SK-N-SH (cell line): ENCODE measurements at regions not wholly inside any gene's neighbourhood (a gene's known extent, or its start where the extent isn't known, plus 50 kb on each side); places are given as distances from the start of the nearest gene placed in this dataset.

Source experiments
- CTCF ChIA-PET: fragments of 300-600, 350-600 bp; formaldehyde crosslinking; extraction: SDS; loops from one replicate; lab custom pipeline; 2021; lab: Yijun Ruan, JAX
- POLR2A ChIA-PET: fragments of 350-600 bp; sonication (Branson Sonifier 250); formaldehyde crosslinking; extraction: SDS; loops from one replicate; lab custom pipeline; 2020; ENCODE audit warnings: antibody characterized with exemption, inconsistent platforms; lab: Yijun Ruan, JAX
- DNase-seq: peaks from one replicate; pipeline ENCODE4 v3.0.0; 2012
- H2AFZ ChIP-seq: fragments of 200-600 bp; sonication (generic); 2 replicates; pipeline ENCODE4 v1.8.1; 2016; ENCODE audit warnings: antibody characterized with exemption, mild to moderate bottlenecking, low read depth
- H3F3A ChIP-seq: fragments of 200-600 bp; sonication (generic); replicated peaks from 2 replicates; pipeline ENCODE3; 2016; ENCODE audit warnings: antibody characterized with exemption, mild to moderate bottlenecking; ENCODE audit not compliant: insufficient read depth
- H3K27ac ChIP-seq, 2 experiments: fragments of 200-500 bp in 1 of 2; fragments of 200-600 bp in 1 of 2; sonication (Bioruptor generic) in 1 of 2; sonication (generic), shearing (Covaris generic) in 1 of 2; 2 replicates each; pipeline versions ENCODE4 v1.5.1 to v1.6.1; 2014 to 2016; ENCODE audit warnings: low read depth in 2 of 2, inconsistent platforms in 1 of 2, low read length in 1 of 2, mild to moderate bottlenecking in 1 of 2, mixed read lengths in 1 of 2
- H3K27me3 ChIP-seq: fragments of 200-600 bp; sonication (generic), shearing (Covaris generic); 2 replicates; pipeline ENCODE4 v1.6.1; 2016; ENCODE audit warnings: mixed run types; ENCODE audit not compliant: insufficient read depth
- H3K36me3 ChIP-seq, 2 experiments: fragments of 200-500 bp in 1 of 2; fragments of 200-600 bp in 1 of 2; sonication (Bioruptor generic) in 1 of 2; sonication (generic) in 1 of 2; replicated peaks in 1 of 2; 2 replicates each; pipeline versions ENCODE3 to v1.5.1; 2014 to 2016; ENCODE audit warnings: low read length in 1 of 2, mild to moderate bottlenecking in 1 of 2; ENCODE audit not compliant: insufficient read depth in 2 of 2, control insufficient read depth in 1 of 2
- H3K4me1 ChIP-seq, 2 experiments: fragments of 200-500 bp in 1 of 2; fragments of 200-600 bp in 1 of 2; sonication (Bioruptor generic) in 1 of 2; sonication (generic), shearing (Covaris generic) in 1 of 2; 2 replicates each; pipeline versions ENCODE4 v1.5.1 to v1.6.1; 2014 to 2016; ENCODE audit warnings: low read depth in 1 of 2, low read length in 1 of 2, mixed run types in 1 of 2; ENCODE audit not compliant: insufficient read depth in 2 of 2, control insufficient read depth in 1 of 2
- H3K4me2 ChIP-seq: fragments of 200-600 bp; sonication (generic), shearing (Covaris generic); 2 replicates; pipeline ENCODE4 v1.6.1; 2017; ENCODE audit warnings: mixed run types
- H3K4me3 ChIP-seq, 2 experiments: fragments of 200-500 bp in 1 of 2; fragments of 200-600 bp in 1 of 2; sonication (Bioruptor generic) in 1 of 2; sonication (generic), shearing (Covaris generic) in 1 of 2; 2 replicates each; pipeline versions ENCODE4 v1.5.1 to v1.8.1; 2014 to 2016; ENCODE audit warnings: low read depth in 2 of 2, inconsistent platforms in 1 of 2, low read length in 1 of 2, mild to moderate bottlenecking in 1 of 2, mixed read lengths in 1 of 2, moderate library complexity in 1 of 2
- H3K79me2 ChIP-seq: fragments of 200-600 bp; sonication (generic); 2 replicates; pipeline ENCODE4 v1.8.1; 2017; ENCODE audit warnings: mild to moderate bottlenecking; ENCODE audit not compliant: insufficient read depth
- H3K9ac ChIP-seq: fragments of 200-600 bp; sonication (generic); 2 replicates; pipeline ENCODE4 v1.6.1; 2017; ENCODE audit warnings: mixed run types
- H3K9me2 ChIP-seq: fragments of 200-600 bp; sonication (generic); 2 replicates; pipeline ENCODE4 v1.6.1; 2017; ENCODE audit warnings: mixed run types
- H3K9me3 ChIP-seq: fragments of 200-600 bp; sonication (generic); 2 replicates; pipeline ENCODE4 v1.6.1; 2017; ENCODE audit warnings: mixed run types, mild to moderate bottlenecking, moderate library complexity
- H4K20me1 ChIP-seq: fragments of 200-600 bp; sonication (generic); 2 replicates; pipeline ENCODE4 v1.6.1; 2017; ENCODE audit warnings: mild to moderate bottlenecking, mixed run types; ENCODE audit not compliant: insufficient read depth
- CHD2 ChIP-seq: fragments of 150-350 bp; IDR thresholded peaks from 2 replicates; pipeline ENCODE4 v1.6.1; 2018; ENCODE audit warnings: low read length; ENCODE audit not compliant: partially characterized antibody
- CTCF ChIP-seq: fragments of 200-600 bp; sonication (generic); IDR thresholded peaks from 2 replicates; pipeline ENCODE4 v1.6.1; 2017; ENCODE audit warnings: antibody characterized with exemption, mild to moderate bottlenecking, moderate library complexity
- FOSL2 ChIP-seq: IDR thresholded peaks from 2 replicates; pipeline ENCODE4 v1.4.0; 2012; ENCODE audit warnings: low read depth, mild to moderate bottlenecking, moderate library complexity, borderline replicate concordance
- FOXJ3 ChIP-seq: sonication (generic); formaldehyde crosslinking; IDR thresholded peaks from 2 replicates; pipeline ENCODE4 v1.5.1; 2020; ENCODE audit warnings: mild to moderate bottlenecking, missing genetic modification reagents
- NRF1 ChIP-seq: IDR thresholded peaks from 2 replicates; pipeline ENCODE4 v1.6.1; 2012; ENCODE audit warnings: low read depth, mild to moderate bottlenecking, low read length
- POLR2AphosphoS5 ChIP-seq: IDR thresholded peaks from 2 replicates; pipeline ENCODE4 v1.6.1; 2012; ENCODE audit warnings: low read depth, low read length
- RAD21 ChIP-seq: IDR thresholded peaks from 2 replicates; pipeline ENCODE4 v1.6.1; 2012; ENCODE audit warnings: mild to moderate bottlenecking, low read length
- REST ChIP-seq: IDR thresholded peaks from 2 replicates; pipeline ENCODE4 v1.6.1; 2012; ENCODE audit warnings: mild to moderate bottlenecking, low read depth, low read length, moderate library complexity
- RXRA ChIP-seq: IDR thresholded peaks from 2 replicates; pipeline ENCODE4 v1.4.0; 2012; ENCODE audit warnings: low read depth, mild to moderate bottlenecking, borderline replicate concordance
- SIN3A ChIP-seq: IDR thresholded peaks from 2 replicates; pipeline ENCODE4 v1.6.1; 2012; ENCODE audit warnings: low read depth, mild to moderate bottlenecking, low read length, moderate library complexity, borderline replicate concordance
- WGBS: methylation state at CpG from one replicate; pipeline ENCODE4 v1.1.6; 2017; ENCODE audit warnings: low lambda C conversion rate; 5-methylcytosine and 5-hydroxymethylcytosine counted together
- TF ChIP-seq, protein P1 (sequence below): fragments of 150-350 bp; IDR thresholded peaks from 2 replicates; pipeline ENCODE4 v1.6.1; 2017; ENCODE audit warnings: antibody characterized with exemption, low read length, low read depth, borderline replicate concordance
- TF ChIP-seq, protein P2 (sequence below): IDR thresholded peaks from 2 replicates; pipeline ENCODE4 v1.4.0; 2012; ENCODE audit warnings: low read depth

DNA sequence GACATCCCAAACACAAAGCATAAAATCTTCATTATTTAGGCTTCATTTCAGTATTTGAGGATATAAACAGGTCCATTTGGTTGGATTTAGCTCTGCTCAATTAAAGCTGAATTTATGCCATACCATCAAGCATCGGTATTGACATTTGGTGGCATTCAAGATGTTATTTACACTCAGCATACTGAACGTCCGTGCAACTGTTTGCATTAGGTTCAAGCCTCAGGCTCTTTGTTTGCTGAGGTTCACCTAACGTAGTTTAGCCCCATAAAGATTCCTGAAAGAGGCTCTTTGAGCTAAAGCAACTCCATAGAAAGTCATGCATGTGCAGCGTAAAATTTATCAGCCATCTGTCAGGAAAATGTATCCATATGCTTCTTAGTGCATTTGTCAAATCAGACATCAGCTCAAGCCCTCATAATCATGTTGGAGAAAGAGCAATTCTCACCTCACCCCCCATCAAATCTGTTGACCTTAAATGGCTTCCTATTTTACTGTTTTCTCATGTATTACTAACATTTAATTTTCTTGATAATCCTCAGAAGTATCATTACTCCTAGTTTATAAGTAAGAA is 366.9 kb downstream of the EPHA4 start:
- POLR2A ChIA-PET, result no interaction called here
- Histone ChIP-seq H3K79me2 (no peaks in the 10 kb centered on the region), H3K36me3 (no peaks in the 10 kb centered on the region), H3K9ac (no peak overlapping the region), H2AFZ (no peak overlapping the region), H3K9me3 (no peaks in the 10 kb centered on the region), H4K20me1 (no peaks in the 10 kb centered on the region), H3K27me3 (no peaks in the 10 kb centered on the region), H3K4me3 (no peak overlapping the region), H3K4me1 (no peaks in the 10 kb centered on the region), H3K4me2 (no peak overlapping the region), H3K9me2 (no peaks in the 10 kb centered on the region), H3K27ac (no peak overlapping the region), H3F3A (no peaks in the 10 kb centered on the region)
- no peak for DNase-seq
- CTCF ChIA-PET, result no interaction called here
- WGBS, result 3% methylated on average over 5 of the region's 5 CpGs
- TF ChIP-seq RAD21 (no peak), FOXJ3 (CRISPR knock-in tag) (no peak), REST (no peak), SIN3A (no peak), CTCF (no peak), POLR2AphosphoS5 (no peak), CHD2 (no peak), RXRA (no peak), FOSL2 (no peak), NRF1 (no peak)
- TF ChIP-seq, protein P1, sequence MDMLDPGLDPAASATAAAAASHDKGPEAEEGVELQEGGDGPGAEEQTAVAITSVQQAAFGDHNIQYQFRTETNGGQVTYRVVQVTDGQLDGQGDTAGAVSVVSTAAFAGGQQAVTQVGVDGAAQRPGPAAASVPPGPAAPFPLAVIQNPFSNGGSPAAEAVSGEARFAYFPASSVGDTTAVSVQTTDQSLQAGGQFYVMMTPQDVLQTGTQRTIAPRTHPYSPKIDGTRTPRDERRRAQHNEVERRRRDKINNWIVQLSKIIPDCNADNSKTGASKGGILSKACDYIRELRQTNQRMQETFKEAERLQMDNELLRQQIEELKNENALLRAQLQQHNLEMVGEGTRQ, result no peak
- TF ChIP-seq, protein P2, sequence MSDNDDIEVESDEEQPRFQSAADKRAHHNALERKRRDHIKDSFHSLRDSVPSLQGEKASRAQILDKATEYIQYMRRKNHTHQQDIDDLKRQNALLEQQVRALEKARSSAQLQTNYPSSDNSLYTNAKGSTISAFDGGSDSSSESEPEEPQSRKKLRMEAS, result no peak
